ENCODE measurements at regions not wholly inside any gene's neighbourhood (a gene's known extent, or its start where the extent isn't known, plus 50 kb on each side); places are given as distances from the start of the nearest gene placed in this dataset.

- no peak overlapping the region for H3K4me2 ChIP-seq
- FAIRE-seq: no peak
- WGBS (ENCODE audit: missing lambda C conversion rate): 3% methylated on average over 4 of the region's 4 CpGs
- H3K9me3 ChIP-seq: no peaks in the 10 kb centered on the region; the same call in 2 of the 3 replicates
- no peak for DNase-seq (ENCODE audit: low read depth in 1 of 2, low spot score in 1 of 2)
- no peak overlapping the region for H3K4me3 ChIP-seq
- TF ChIP-seq, protein P1, sequence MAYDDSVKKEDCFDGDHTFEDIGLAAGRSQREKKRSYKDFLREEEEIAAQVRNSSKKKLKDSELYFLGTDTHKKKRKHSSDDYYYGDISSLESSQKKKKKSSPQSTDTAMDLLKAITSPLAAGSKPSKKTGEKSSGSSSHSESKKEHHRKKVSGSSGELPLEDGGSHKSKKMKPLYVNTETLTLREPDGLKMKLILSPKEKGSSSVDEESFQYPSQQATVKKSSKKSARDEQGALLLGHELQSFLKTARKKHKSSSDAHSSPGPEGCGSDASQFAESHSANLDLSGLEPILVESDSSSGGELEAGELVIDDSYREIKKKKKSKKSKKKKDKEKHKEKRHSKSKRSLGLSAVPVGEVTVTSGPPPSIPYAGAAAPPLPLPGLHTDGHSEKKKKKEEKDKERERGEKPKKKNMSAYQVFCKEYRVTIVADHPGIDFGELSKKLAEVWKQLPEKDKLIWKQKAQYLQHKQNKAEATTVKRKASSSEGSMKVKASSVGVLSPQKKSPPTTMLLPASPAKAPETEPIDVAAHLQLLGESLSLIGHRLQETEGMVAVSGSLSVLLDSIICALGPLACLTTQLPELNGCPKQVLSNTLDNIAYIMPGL (CRISPR knock-in tag; IDR thresholded peaks at IDR 0.05; ENCODE audit: borderline replicate concordance): no peak
- TF ChIP-seq, protein P2, sequence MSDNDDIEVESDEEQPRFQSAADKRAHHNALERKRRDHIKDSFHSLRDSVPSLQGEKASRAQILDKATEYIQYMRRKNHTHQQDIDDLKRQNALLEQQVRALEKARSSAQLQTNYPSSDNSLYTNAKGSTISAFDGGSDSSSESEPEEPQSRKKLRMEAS (IDR thresholded peaks at IDR 0.05): no peak
- TF ChIP-seq CEBPB (IDR thresholded peaks at IDR 0.05) (no peak), TP53 (CRISPR knock-in tag; IDR thresholded peaks at IDR 0.05) (no peak), FOSB (CRISPR knock-in tag; IDR thresholded peaks at IDR 0.05) (no peak), RAD21 (conservative IDR thresholded peaks at IDR 0.05 in 1 of 2, IDR thresholded peaks at IDR 0.05 in 1 of 2) (no peak), ESRRA (IDR thresholded peaks at IDR 0.05; ENCODE audit: borderline replicate concordance, low read length) (no peak), ZC3H11A (IDR thresholded peaks at IDR 0.05) (no peak), POLR2AphosphoS2 (conservative IDR thresholded peaks at IDR 0.05; ENCODE audit: low read length) (no peak), MAZ (IDR thresholded peaks at IDR 0.05; ENCODE audit: borderline replicate concordance, low read depth, low read length) (no peak), HEYL (CRISPR knock-in tag; IDR thresholded peaks at IDR 0.05) (no peak), POLR2A (IDR thresholded peaks at IDR 0.05; ENCODE audit: low read length) (no peak), PHF8 (IDR thresholded peaks at IDR 0.05; ENCODE audit: borderline replicate concordance, low read depth) (no peak), ATOH8 (CRISPR knock-in tag; IDR thresholded peaks at IDR 0.05; ENCODE audit: low read depth) (no peak)
- TF ChIP-seq, protein P3, sequence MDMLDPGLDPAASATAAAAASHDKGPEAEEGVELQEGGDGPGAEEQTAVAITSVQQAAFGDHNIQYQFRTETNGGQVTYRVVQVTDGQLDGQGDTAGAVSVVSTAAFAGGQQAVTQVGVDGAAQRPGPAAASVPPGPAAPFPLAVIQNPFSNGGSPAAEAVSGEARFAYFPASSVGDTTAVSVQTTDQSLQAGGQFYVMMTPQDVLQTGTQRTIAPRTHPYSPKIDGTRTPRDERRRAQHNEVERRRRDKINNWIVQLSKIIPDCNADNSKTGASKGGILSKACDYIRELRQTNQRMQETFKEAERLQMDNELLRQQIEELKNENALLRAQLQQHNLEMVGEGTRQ (IDR thresholded peaks at IDR 0.05): no peak
- TF ChIP-seq, protein P4, sequence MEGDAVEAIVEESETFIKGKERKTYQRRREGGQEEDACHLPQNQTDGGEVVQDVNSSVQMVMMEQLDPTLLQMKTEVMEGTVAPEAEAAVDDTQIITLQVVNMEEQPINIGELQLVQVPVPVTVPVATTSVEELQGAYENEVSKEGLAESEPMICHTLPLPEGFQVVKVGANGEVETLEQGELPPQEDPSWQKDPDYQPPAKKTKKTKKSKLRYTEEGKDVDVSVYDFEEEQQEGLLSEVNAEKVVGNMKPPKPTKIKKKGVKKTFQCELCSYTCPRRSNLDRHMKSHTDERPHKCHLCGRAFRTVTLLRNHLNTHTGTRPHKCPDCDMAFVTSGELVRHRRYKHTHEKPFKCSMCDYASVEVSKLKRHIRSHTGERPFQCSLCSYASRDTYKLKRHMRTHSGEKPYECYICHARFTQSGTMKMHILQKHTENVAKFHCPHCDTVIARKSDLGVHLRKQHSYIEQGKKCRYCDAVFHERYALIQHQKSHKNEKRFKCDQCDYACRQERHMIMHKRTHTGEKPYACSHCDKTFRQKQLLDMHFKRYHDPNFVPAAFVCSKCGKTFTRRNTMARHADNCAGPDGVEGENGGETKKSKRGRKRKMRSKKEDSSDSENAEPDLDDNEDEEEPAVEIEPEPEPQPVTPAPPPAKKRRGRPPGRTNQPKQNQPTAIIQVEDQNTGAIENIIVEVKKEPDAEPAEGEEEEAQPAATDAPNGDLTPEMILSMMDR (IDR thresholded peaks at IDR 0.05): no peak
- ChIA-PET CTCF (no interaction called here), POLR2A (no interaction called here)
- no peak overlapping the region for H3K27ac ChIP-seq
- no peaks in the 10 kb centered on the region for H3K4me1 ChIP-seq
- no peak for ATAC-seq
Measured at GRCh38 chr16:17939723-17940122, 396.8 kb downstream of the NPIPA8 start.

- Histone ChIP-seq H3K4me1 (no peaks in the 10 kb centered on the region), H3K4me3 (no peak overlapping the region), H3K9me3 (no peaks in the 10 kb centered on the region; the same call in 2 of the 3 replicates), H3K27ac (no peak overlapping the region), H3K4me2 (no peak overlapping the region)
- TF ChIP-seq, protein P3 (IDR thresholded peaks at IDR 0.05): no peak
- TF ChIP-seq PHF8 (IDR thresholded peaks at IDR 0.05; ENCODE audit: borderline replicate concordance, low read depth) (no peak), CEBPB (IDR thresholded peaks at IDR 0.05) (no peak), MAZ (IDR thresholded peaks at IDR 0.05; ENCODE audit: borderline replicate concordance, low read depth, low read length) (no peak), CBX8 (IDR thresholded peaks at IDR 0.05) (no peak), BCL3 (IDR thresholded peaks at IDR 0.05) (no peak), POLR2A (IDR thresholded peaks at IDR 0.05; ENCODE audit: low read length) (no peak), ESRRA (IDR thresholded peaks at IDR 0.05; ENCODE audit: borderline replicate concordance, low read length) (no peak), FOXS1 (CRISPR knock-in tag; IDR thresholded peaks at IDR 0.05) (no peak), MYC (IDR thresholded peaks at IDR 0.05; ENCODE audit: borderline replicate concordance, low read length) (no peak), ZFP36 (IDR thresholded peaks at IDR 0.05; ENCODE audit: borderline replicate concordance, partially characterized antibody) (no peak)
- TF ChIP-seq, protein P4 (IDR thresholded peaks at IDR 0.05): no peak
- POLR2A ChIA-PET: no interaction called here
- CTCF ChIA-PET: no interaction called here
- 0% methylated on average over 2 of the region's 2 CpGs for WGBS (ENCODE audit: missing lambda C conversion rate)
- DNase-seq (ENCODE audit: low read depth in 1 of 2, low spot score in 1 of 2) (no peak), FAIRE-seq (no peak), ATAC-seq (no peak)
Measured at GRCh38 chr16:17939122-17939536, 397.4 kb downstream of the NPIPA8 start.
